SK-N-SH (cell line): ENCODE measurements at regions not wholly inside any gene's neighbourhood (a gene's known extent, or its start where the extent isn't known, plus 50 kb on each side); places are given as distances from the start of the nearest gene placed in this dataset.
"Not testable (repeated sequence)": the region's sequence is repeated elsewhere in the genome, so short reads cannot be mapped to it uniquely, and the experiment has no call there.

Experiments
- CTCF ChIP-seq: fragments of 200-600 bp; sonication (generic); IDR thresholded peaks from 2 replicates; pipeline ENCODE4 v1.6.1; 2017; ENCODE audit warnings: antibody characterized with exemption, mild to moderate bottlenecking, moderate library complexity
- FOXJ3 ChIP-seq: sonication (generic); formaldehyde crosslinking; IDR thresholded peaks from 2 replicates; pipeline ENCODE4 v1.5.1; 2020; ENCODE audit warnings: mild to moderate bottlenecking, missing genetic modification reagents
- GATA2 ChIP-seq: sonication (generic); formaldehyde crosslinking; IDR thresholded peaks from 2 replicates; pipeline ENCODE4 v1.5.0; 2020; ENCODE audit warnings: mild to moderate bottlenecking, missing genetic modification reagents
- MXI1 ChIP-seq: IDR thresholded peaks from 2 replicates; pipeline ENCODE4 v1.6.1; 2012; ENCODE audit warnings: mild to moderate bottlenecking, low read depth, low read length, improper control_type of control experiment
- POLR2AphosphoS5 ChIP-seq: IDR thresholded peaks from 2 replicates; pipeline ENCODE4 v1.6.1; 2012; ENCODE audit warnings: low read depth, low read length
- RAD21 ChIP-seq: IDR thresholded peaks from 2 replicates; pipeline ENCODE4 v1.6.1; 2012; ENCODE audit warnings: mild to moderate bottlenecking, low read length
- REST ChIP-seq: IDR thresholded peaks from 2 replicates; pipeline ENCODE4 v1.6.1; 2012; ENCODE audit warnings: mild to moderate bottlenecking, low read depth, low read length, moderate library complexity
- RXRA ChIP-seq: IDR thresholded peaks from 2 replicates; pipeline ENCODE4 v1.4.0; 2012; ENCODE audit warnings: low read depth, mild to moderate bottlenecking, borderline replicate concordance
- SIN3A ChIP-seq: IDR thresholded peaks from 2 replicates; pipeline ENCODE4 v1.6.1; 2012; ENCODE audit warnings: low read depth, mild to moderate bottlenecking, low read length, moderate library complexity, borderline replicate concordance
- TCF12 ChIP-seq: IDR thresholded peaks from 2 replicates; pipeline ENCODE4 v1.4.0; 2012
- USF1 ChIP-seq: IDR thresholded peaks from 2 replicates; pipeline ENCODE4 v1.4.0; 2012; ENCODE audit warnings: low read depth, borderline replicate concordance
- USF2 ChIP-seq: fragments of 150-350 bp; IDR thresholded peaks from 2 replicates; pipeline ENCODE4 v1.6.1; 2017; ENCODE audit warnings: antibody characterized with exemption, low read length, low read depth, borderline replicate concordance
- YY1 ChIP-seq: IDR thresholded peaks from 2 replicates; pipeline ENCODE4 v1.4.0; 2012; ENCODE audit warnings: low read depth, mild to moderate bottlenecking

GRCh38 chr21:10332935-10333334 is 188.4 kb upstream of the TPTE start:
- not testable (repeated sequence) for TF ChIP-seq USF2; TCF12; CTCF; FOXJ3 (CRISPR knock-in tag); RXRA; GATA2 (CRISPR knock-in tag); YY1; MXI1; USF1; POLR2AphosphoS5; RAD21; REST; SIN3A
